Lung (tissue), 11 donors: ENCODE measurements at regions not wholly inside any gene's neighbourhood (a gene's known extent, or its start where the extent isn't known, plus 50 kb on each side); places are given as distances from the start of the nearest gene placed in this dataset.

Experiments
- ATAC-seq: fragments of 200-7000 bp; cut with Tn5 transposase; one replicate; pipeline ENCODE4 v1.9.1; 2020; ENCODE audit warnings: moderate number of reproducible peaks; ENCODE audit not compliant: insufficient read depth, low FRiP score
- DNase-seq, 3 donors: peaks; one replicate each; pipeline ENCODE4 v3.0.0-alpha.2; 2013 to 2017
- H3K27ac ChIP-seq, 2 donors: one replicate each; pipeline ENCODE4 v1.5.1; 2013; ENCODE audit warnings: mild to moderate bottlenecking in 2 of 2, moderate library complexity in 2 of 2, control low read depth in 1 of 2, inconsistent platforms in 1 of 2, low read depth in 1 of 2, low read length in 1 of 2
- H3K27me3 ChIP-seq, 3 donors: one replicate each; pipeline ENCODE4 v1.5.1; 2013; ENCODE audit warnings: low read length in 2 of 3; ENCODE audit not compliant: control insufficient read depth in 3 of 3, insufficient read depth in 3 of 3
- H3K36me3 ChIP-seq, 4 donors: one replicate each; pipeline ENCODE4 v1.5.1; 2013; ENCODE audit warnings: low read length in 4 of 4, mild to moderate bottlenecking in 1 of 4, moderate library complexity in 1 of 4; ENCODE audit not compliant: control insufficient read depth in 4 of 4, insufficient read depth in 4 of 4
- H3K4me1 ChIP-seq, 5 donors: one replicate each; pipeline ENCODE4 v1.5.1; 2013; ENCODE audit warnings: low read length in 5 of 5, mild to moderate bottlenecking in 2 of 5, moderate library complexity in 1 of 5; ENCODE audit not compliant: control insufficient read depth in 5 of 5, insufficient read depth in 5 of 5
- H3K4me3 ChIP-seq: one replicate; pipeline ENCODE4 v1.5.1; 2013; ENCODE audit warnings: mild to moderate bottlenecking, control low read depth, moderate library complexity
- H3K9ac ChIP-seq, 2 donors: one replicate each; pipeline ENCODE4 v1.5.1; 2013; ENCODE audit warnings: low read length in 2 of 2, control low read depth in 1 of 2; ENCODE audit not compliant: insufficient read depth in 1 of 2
- H3K9me3 ChIP-seq, 4 donors: one replicate each; pipeline ENCODE4 v1.5.1; 2013; ENCODE audit warnings: low read length in 3 of 4, mild to moderate bottlenecking in 1 of 4, moderate library complexity in 1 of 4; ENCODE audit not compliant: control insufficient read depth in 4 of 4, insufficient read depth in 3 of 4
- whole genome bisulfite sequencing, 2 donors: extraction: QIAGEN DNeasy Blood & Tissue Kit; methylation state at CpG; one replicate each; pipeline ENCODE4 v1.1.7; 2013; 5-methylcytosine and 5-hydroxymethylcytosine counted together
- TF ChIP-seq, protein P1 (sequence below): IDR thresholded peaks from 2 replicates; pipeline ENCODE4 v1.5.1; 2012; ENCODE audit warnings: mild to moderate bottlenecking; ENCODE audit errors: control extremely low read depth, extremely low read depth
- donor health status: control.
- donor health status: control.
- donor health status: Bipolar disorder and iron deficiency.
- donor health status: healthy.
- donor health status: DM: yes; HTN: yes; CAD: no.

DNA sequence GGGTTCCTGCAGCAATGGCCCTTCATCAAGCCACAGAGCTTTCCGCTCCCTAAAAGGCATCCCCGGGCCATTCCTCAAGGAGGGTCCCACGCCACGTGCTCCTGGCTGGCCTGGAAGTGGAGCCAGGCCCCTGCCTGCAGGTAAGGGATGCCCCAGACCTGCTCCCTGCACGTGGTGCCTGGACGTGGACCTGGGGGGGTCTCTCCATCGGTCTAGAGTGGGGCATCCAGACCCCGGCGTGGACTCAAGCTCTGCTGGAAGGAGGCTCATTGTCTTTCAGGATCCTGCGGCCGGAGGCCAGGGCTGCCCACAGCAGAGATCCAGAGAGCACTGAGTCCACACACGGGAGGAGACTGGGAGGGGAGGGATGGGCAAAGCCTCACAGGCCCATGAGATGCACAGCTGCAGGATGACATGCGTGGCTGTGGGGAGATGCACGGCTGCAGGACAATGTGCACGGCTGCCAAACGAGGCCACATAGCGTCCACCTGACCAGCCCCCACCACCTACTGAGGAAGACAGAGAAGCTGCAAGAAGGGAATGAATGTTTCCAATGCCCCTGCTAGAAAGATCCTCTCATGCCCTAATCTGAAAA, 236.7 kb downstream of the BRD1 start:
- no peaks in the 10 kb centered on the region for H3K36me3 ChIP-seq
- WGBS, 2 donors, result 83 to 89% methylated on average over 17 of the region's 17 CpGs
- H3K9ac ChIP-seq, result no peak overlapping the region
- no peaks in the 10 kb centered on the region for H3K27me3 ChIP-seq
- no peak overlapping the region for H3K27ac ChIP-seq
- no peak for DNase-seq
- TF ChIP-seq, protein P1, sequence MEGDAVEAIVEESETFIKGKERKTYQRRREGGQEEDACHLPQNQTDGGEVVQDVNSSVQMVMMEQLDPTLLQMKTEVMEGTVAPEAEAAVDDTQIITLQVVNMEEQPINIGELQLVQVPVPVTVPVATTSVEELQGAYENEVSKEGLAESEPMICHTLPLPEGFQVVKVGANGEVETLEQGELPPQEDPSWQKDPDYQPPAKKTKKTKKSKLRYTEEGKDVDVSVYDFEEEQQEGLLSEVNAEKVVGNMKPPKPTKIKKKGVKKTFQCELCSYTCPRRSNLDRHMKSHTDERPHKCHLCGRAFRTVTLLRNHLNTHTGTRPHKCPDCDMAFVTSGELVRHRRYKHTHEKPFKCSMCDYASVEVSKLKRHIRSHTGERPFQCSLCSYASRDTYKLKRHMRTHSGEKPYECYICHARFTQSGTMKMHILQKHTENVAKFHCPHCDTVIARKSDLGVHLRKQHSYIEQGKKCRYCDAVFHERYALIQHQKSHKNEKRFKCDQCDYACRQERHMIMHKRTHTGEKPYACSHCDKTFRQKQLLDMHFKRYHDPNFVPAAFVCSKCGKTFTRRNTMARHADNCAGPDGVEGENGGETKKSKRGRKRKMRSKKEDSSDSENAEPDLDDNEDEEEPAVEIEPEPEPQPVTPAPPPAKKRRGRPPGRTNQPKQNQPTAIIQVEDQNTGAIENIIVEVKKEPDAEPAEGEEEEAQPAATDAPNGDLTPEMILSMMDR, result no peak
- no peaks in the 10 kb centered on the region for H3K4me1 ChIP-seq
- no peak for ATAC-seq
- H3K9me3 ChIP-seq, result peaks cover 0 to 12% (median 2%) of the 10 kb centered on the region in 4 donors
- no peak overlapping the region for H3K4me3 ChIP-seq

DNA sequence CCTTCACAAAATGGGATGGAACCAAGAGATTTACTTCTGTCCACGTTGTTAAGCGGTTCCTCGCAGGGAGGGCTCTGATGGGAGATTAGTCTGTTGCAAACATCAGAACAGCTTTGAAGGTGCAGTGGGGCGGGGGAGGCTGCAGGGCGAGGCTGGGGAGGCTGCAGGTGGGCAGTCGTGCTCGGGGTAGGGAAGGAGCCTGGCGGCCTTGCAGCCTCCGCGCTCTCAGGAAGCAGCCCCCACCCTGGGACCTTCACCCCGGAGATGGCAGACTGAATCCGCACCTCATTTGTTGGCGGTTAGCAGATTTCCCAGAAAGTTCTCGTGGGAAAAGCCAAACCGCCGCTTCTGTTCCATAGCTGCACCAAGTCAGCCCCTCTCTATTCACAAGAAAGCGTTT, 237.3 kb downstream of the BRD1 start:
- H3K9ac ChIP-seq, result no peak overlapping the region
- peak in 1 of 3 donors; percentile 21 for DNase-seq
- no peak overlapping the region for H3K4me3 ChIP-seq
- no peak overlapping the region for H3K27ac ChIP-seq
- H3K27me3 ChIP-seq, result no peaks in the 10 kb centered on the region
- H3K9me3 ChIP-seq, result peaks cover 0 to 11% (median under 1%) of the 10 kb centered on the region in 4 donors
- TF ChIP-seq, protein P1, result no peak
- H3K36me3 ChIP-seq, result no peaks in the 10 kb centered on the region
- ATAC-seq, result no peak
- WGBS, 2 donors, result 85 to 90% methylated on average over 17 of the region's 17 CpGs
- H3K4me1 ChIP-seq, result no peaks in the 10 kb centered on the region

DNA sequence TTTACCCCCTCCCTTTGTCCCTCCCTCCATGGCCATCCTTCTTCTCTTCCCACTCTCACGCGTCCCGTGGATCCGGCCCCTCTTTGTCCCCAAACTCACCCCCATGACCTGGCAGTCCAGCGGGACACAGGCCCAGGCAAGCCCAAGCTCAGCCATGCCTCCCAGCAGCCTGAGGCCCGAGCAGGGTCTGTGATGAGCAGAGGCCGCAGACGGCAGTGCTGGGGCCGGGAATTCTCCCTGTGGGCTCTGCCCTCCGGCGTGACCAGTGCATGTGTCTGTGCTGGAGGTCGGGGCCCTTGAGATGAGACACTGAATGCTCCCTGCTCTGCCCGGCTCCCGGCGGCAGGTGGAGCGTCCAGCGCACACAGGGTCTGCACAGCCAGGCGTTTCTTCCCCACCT, 237.9 kb downstream of the BRD1 start:
- Histone ChIP-seq H3K4me3 (no peak overlapping the region), H3K27ac (no peak overlapping the region), H3K4me1 (no peaks in the 10 kb centered on the region), H3K9ac (no peak overlapping the region), H3K9me3 (peaks cover 0 to 5% (median 0%) of the 10 kb centered on the region in 4 donors), H3K27me3 (no peaks in the 10 kb centered on the region), H3K36me3 (no peaks in the 10 kb centered on the region)
- DNase-seq, result no peak
- ATAC-seq, result no peak
- WGBS, 2 donors, result 92 to 94% methylated on average over 16 to 18 of the region's 18 CpGs
- TF ChIP-seq, protein P1, result no peak

DNA sequence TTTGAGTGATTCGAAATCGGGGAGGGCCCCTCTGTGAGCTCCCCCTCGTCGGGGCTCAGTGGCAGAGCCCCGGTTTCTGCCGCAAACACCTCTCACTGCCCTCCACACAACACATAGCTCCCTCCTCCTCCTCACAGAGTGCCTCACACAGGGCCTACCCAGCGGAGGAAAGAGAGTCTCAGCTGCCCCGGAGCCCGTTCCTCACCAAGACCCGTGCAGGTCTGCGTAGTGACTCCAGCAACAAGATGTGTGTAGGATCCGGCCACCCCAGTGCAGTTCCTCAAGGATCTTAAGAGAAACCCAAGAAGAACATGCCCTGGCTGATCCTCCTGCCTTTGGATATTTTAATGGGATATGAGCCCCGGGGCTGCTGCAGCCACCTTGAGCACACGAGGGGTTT, 238.4 kb downstream of the BRD1 start:
- no peaks in the 10 kb centered on the region for H3K4me1 ChIP-seq
- H3K9me3 ChIP-seq, result peaks cover 0 to 5% (median 0%) of the 10 kb centered on the region in 4 donors
- DNase-seq (no peak), ATAC-seq (no peak)
- H3K27ac ChIP-seq, result no peak overlapping the region
- H3K9ac ChIP-seq, result no peak overlapping the region
- no peaks in the 10 kb centered on the region for H3K27me3 ChIP-seq
- no peaks in the 10 kb centered on the region for H3K36me3 ChIP-seq
- no peak overlapping the region for H3K4me3 ChIP-seq
- WGBS, 2 donors, result 95 to 99% methylated on average over 14 of the region's 14 CpGs
- TF ChIP-seq, protein P1, result no peak
